ENCODE measurements at regions not wholly inside any gene's neighbourhood (a gene's known extent, or its start where the extent isn't known, plus 50 kb on each side); places are given as distances from the start of the nearest gene placed in this dataset.
"Not testable (repeated sequence)": the region's sequence is repeated elsewhere in the genome, so short reads cannot be mapped to it uniquely, and the experiment has no call there.

- TF ChIP-seq ZFX (IDR thresholded peaks at IDR 0.05) (no peak), CTCF (conservative IDR thresholded peaks at IDR 0.05) (no peak)
- H3K27ac ChIP-seq, result no peak overlapping the region
These were observed 94.5 kb downstream of the TPBG start for GRCh38 chr6:82458147-82458546.

GRCh38 chr6:82458705-82459104, 95.1 kb downstream of the TPBG start:
- H3K27ac ChIP-seq, result no peak overlapping the region

GRCh38 chr6:82461536-82461935, 97.9 kb downstream of the TPBG start:
- no peak for TF ChIP-seq ZFX (IDR thresholded peaks at IDR 0.05)
- no peak for TF ChIP-seq CTCF (conservative IDR thresholded peaks at IDR 0.05)
- H3K27ac ChIP-seq, result no peak overlapping the region

More at GRCh38 chr6:82458705-82459104, 95.1 kb downstream of the TPBG start:
- no peak for TF ChIP-seq ZFX (IDR thresholded peaks at IDR 0.05)
- no peak for TF ChIP-seq CTCF (conservative IDR thresholded peaks at IDR 0.05)

- no peak overlapping the region for H3K27ac ChIP-seq
- TF ChIP-seq CTCF (conservative IDR thresholded peaks at IDR 0.05), result no peak
- TF ChIP-seq ZFX (IDR thresholded peaks at IDR 0.05), result no peak
These were observed 103.7 kb downstream of the TPBG start for GRCh38 chr6:82467338-82467737.

GRCh38 chr6:82470123-82470522, 106.5 kb downstream of the TPBG start:
- not testable (repeated sequence) for H3K27ac ChIP-seq

- H3K27ac ChIP-seq, result not testable (repeated sequence)
These were observed 111.5 kb downstream of the TPBG start for GRCh38 chr6:82475106-82475505.

- TF ChIP-seq ZFX (IDR thresholded peaks at IDR 0.05), result no peak
- TF ChIP-seq CTCF (conservative IDR thresholded peaks at IDR 0.05), result no peak
- no peak overlapping the region for H3K27ac ChIP-seq
These were observed 120.4 kb downstream of the TPBG start for GRCh38 chr6:82484001-82484400.

- H3K27ac ChIP-seq, result no peak overlapping the region
- TF ChIP-seq CTCF (conservative IDR thresholded peaks at IDR 0.05) (no peak), ZFX (IDR thresholded peaks at IDR 0.05) (no peak)
These were observed 121.4 kb downstream of the TPBG start for GRCh38 chr6:82484737-82485626.

All from C4-2B (cell line).